HepG2 (cell line): ENCODE measurements at regions not wholly inside any gene's neighbourhood (a gene's known extent, or its start where the extent isn't known, plus 50 kb on each side); places are given as distances from the start of the nearest gene placed in this dataset.

Source experiments
- ATAC-seq: fragments of 200-7000 bp; cut with Tn5 transposase; 3 replicates; pipeline ENCODE4 v1.9.1; 2020; ENCODE audit warnings: mild to moderate bottlenecking, moderate library complexity
- BruUV-seq: library from RNA; stranded (reverse); fragments of 400-500 nt; replicated peaks from 2 replicates; lab custom pipeline; 2021; lab: Mats Ljungman, UMichigan
- CTCF ChIA-PET: fragments of 300-600 bp; formaldehyde crosslinking; extraction: SDS; loops from one replicate; lab custom pipeline; 2021; ENCODE audit warnings: low total read pairs, inconsistent platforms, low intra/inter-chr PET ratio; lab: Yijun Ruan, JAX
- POLR2A ChIA-PET: fragments of 350-600 bp; sonication (Branson Sonifier 250); formaldehyde crosslinking; loops from one replicate; lab custom pipeline; 2020; ENCODE audit warnings: antibody characterized with exemption, inconsistent platforms; lab: Yijun Ruan, JAX
- DNase-seq: peaks from one replicate; pipeline ENCODE4 v3.0.0-alpha.2; 2015; ENCODE audit warnings: low spot score
- FAIRE-seq: peaks from 3 replicates; lab custom pipeline; 2011; peaks lifted over from hg19 to GRCh38; lab: Jason Lieb, UNC
- H2AFZ ChIP-seq: one replicate; pipeline ENCODE4 v1.6.1; 2011; ENCODE audit warnings: low read length, inconsistent platforms
- H3K27ac ChIP-seq: fragments of 300-600 bp; 3 replicates; pipeline ENCODE4 v1.8.0; 2011; ENCODE audit warnings: mixed run types, mild to moderate bottlenecking, mixed read lengths, low read length, inconsistent platforms; ENCODE audit not compliant: insufficient read depth; ENCODE audit errors: extremely low read length
- H3K27me3 ChIP-seq, 2 experiments: fragments of 200-600 bp in 1 of 2; 2 replicates in 1 of 2; 3 replicates in 1 of 2; pipeline versions ENCODE4 v1.6.0 to v1.8.0; 2011; ENCODE audit warnings: low read length in 2 of 2, mild to moderate bottlenecking in 2 of 2, moderate library complexity in 2 of 2, inconsistent platforms in 1 of 2; ENCODE audit not compliant: insufficient read depth in 2 of 2, control insufficient read depth in 1 of 2
- H3K36me3 ChIP-seq, 2 experiments: fragments of 200-600 bp in 1 of 2; replicated peaks in 1 of 2; 2 replicates in 1 of 2; 3 replicates in 1 of 2; pipeline versions ENCODE4 v1.5.1 to v1.8.0; 2011; ENCODE audit warnings: low read length in 2 of 2, inconsistent platforms in 1 of 2; ENCODE audit not compliant: insufficient read depth in 2 of 2, control insufficient read depth in 1 of 2
- H3K4me1 ChIP-seq: 2 replicates; pipeline ENCODE4 v1.5.1; 2012; ENCODE audit warnings: low read length, inconsistent platforms; ENCODE audit not compliant: insufficient read depth
- H3K4me2 ChIP-seq: 2 replicates; pipeline ENCODE4 v1.6.0; 2011; ENCODE audit warnings: low read depth, low read length, inconsistent platforms
- H3K4me3 ChIP-seq, 3 experiments: fragments of 200-600 bp in 1 of 3; sonication (generic), shearing (Covaris generic) in 1 of 3; replicated peaks in 1 of 3; 2 replicates each; pipeline ENCODE4 v1.5.1; 2011 to 2016; ENCODE audit warnings: low read length in 3 of 3, inconsistent platforms in 2 of 3, low read depth in 2 of 3, mild to moderate bottlenecking in 2 of 3, control low read depth in 1 of 3, mixed read lengths in 1 of 3; ENCODE audit not compliant: insufficient read depth in 1 of 3
- H3K79me2 ChIP-seq: one replicate; pipeline ENCODE4 v1.6.1; 2011; ENCODE audit warnings: low read length, inconsistent platforms; ENCODE audit not compliant: insufficient read depth
- H3K9ac ChIP-seq: 2 replicates; pipeline ENCODE4 v1.6.0; 2011; ENCODE audit warnings: mild to moderate bottlenecking, low read depth, low read length, inconsistent platforms; ENCODE audit not compliant: insufficient read depth
- H3K9me3 ChIP-seq: 2 replicates; pipeline ENCODE4 v1.5.1; 2012; ENCODE audit warnings: mild to moderate bottlenecking, low read length
- H4K20me1 ChIP-seq: 2 replicates; pipeline ENCODE4 v1.6.0; 2011; ENCODE audit warnings: inconsistent platforms, mild to moderate bottlenecking, low read length, moderate library complexity; ENCODE audit not compliant: insufficient read depth
- FOSL1 ChIP-seq: sonication (generic); formaldehyde crosslinking; IDR thresholded peaks from 2 replicates; pipeline ENCODE4 v1.9.0; 2021; ENCODE audit warnings: missing genetic modification reagents, borderline replicate concordance
- KDM5A ChIP-seq: fragments of 200-600 bp; sonication (generic); IDR thresholded peaks from 2 replicates; pipeline ENCODE4 v1.7.0; 2018; ENCODE audit warnings: antibody characterized with exemption, mild to moderate bottlenecking, low read length, borderline replicate concordance
- NR2F6 ChIP-seq, 2 experiments: IDR thresholded peaks; 2 replicates each; pipeline ENCODE4 v1.6.1; 2016; ENCODE audit warnings: antibody characterized with exemption in 1 of 2, mild to moderate bottlenecking in 1 of 2
- PHF8 ChIP-seq: sonication (generic); formaldehyde crosslinking; IDR thresholded peaks from 2 replicates; pipeline ENCODE4 v1.5.0; 2020; ENCODE audit warnings: missing genetic modification reagents
- PLSCR1 ChIP-seq: sonication (generic); formaldehyde crosslinking; IDR thresholded peaks from 2 replicates; pipeline ENCODE4 v1.5.0; 2020; ENCODE audit warnings: missing genetic modification reagents, mild to moderate bottlenecking, borderline replicate concordance
- SSRP1 ChIP-seq: IDR thresholded peaks from 2 replicates; pipeline ENCODE4 v1.6.1; 2016; ENCODE audit warnings: control low read depth
- THAP7 ChIP-seq: sonication (generic); formaldehyde crosslinking; IDR thresholded peaks from 2 replicates; pipeline ENCODE4 v1.8.1; 2023; ENCODE audit warnings: mild to moderate bottlenecking, missing genetic modification reagents
- ZFP36 ChIP-seq: fragments of 150-350 bp; IDR thresholded peaks from 2 replicates; pipeline ENCODE4 v1.6.1; 2018; ENCODE audit warnings: borderline replicate concordance, low read length, low read depth; ENCODE audit not compliant: partially characterized antibody
- ZNF660 ChIP-seq: sonication (generic); formaldehyde crosslinking; IDR thresholded peaks from 2 replicates; pipeline ENCODE4 v1.5.1; 2020; ENCODE audit warnings: mild to moderate bottlenecking, low read depth, missing genetic modification reagents, borderline replicate concordance
- ZNF746 ChIP-seq: sonication (generic); formaldehyde crosslinking; IDR thresholded peaks from 2 replicates; pipeline ENCODE4 v1.8.0; 2022; ENCODE audit warnings: mild to moderate bottlenecking, missing genetic modification reagents
- WGBS: methylation state at CpG from one replicate; pipeline ENCODE4 v1.1.6; 2017; ENCODE audit warnings: low lambda C conversion rate; 5-methylcytosine and 5-hydroxymethylcytosine counted together
- in situ Hi-C: cut with HindIII; loops from 2 replicates; pipeline ENCODE4 v1.10.0; 2017; ENCODE audit warnings: low pct_unique_long_range_greater_than_20kb; ENCODE audit not compliant: extremely low pct_ligation_motif_present
- intact Hi-C: fragments of 100-400 bp; cut with micrococcal nuclease; formaldehyde crosslinking; loops from one replicate; pipeline ENCODE4 v1.10.0; 2022; ENCODE audit not compliant: unreplicated experiment

GRCh38 chr6:113513086-113513485 lies 344.1 kb upstream of the MARCKS start:
- BruUV-seq, result no TSS peak
- ChIA-PET POLR2A (no interaction called here), CTCF (no interaction called here)
- Histone ChIP-seq H3K9ac (no peak overlapping the region), H3K9me3 (no peaks in the 10 kb centered on the region), H3K4me3 (no peak overlapping the region), H3K27ac (no peak overlapping the region), H3K79me2 (no peaks in the 10 kb centered on the region), H2AFZ (no peak overlapping the region), H3K4me1 (no peaks in the 10 kb centered on the region), H4K20me1 (no peaks in the 10 kb centered on the region), H3K36me3 (no peaks in the 10 kb centered on the region), H3K4me2 (no peak overlapping the region), H3K27me3 (no peaks in the 10 kb centered on the region; a peak in 1 of 5 replicates)
- intact Hi-C loops, result no loop called here
- no peak for FAIRE-seq
- TF ChIP-seq THAP7 (CRISPR knock-in tag) (no peak), PLSCR1 (CRISPR knock-in tag) (no peak), ZFP36 (no peak), ZNF660 (CRISPR knock-in tag) (no peak)
- no peak for DNase-seq
- 40% methylated on average over 1 of the region's 4 CpGs for WGBS
- ATAC-seq, result no peak
- in situ Hi-C loops, result no loop called here

DNA sequence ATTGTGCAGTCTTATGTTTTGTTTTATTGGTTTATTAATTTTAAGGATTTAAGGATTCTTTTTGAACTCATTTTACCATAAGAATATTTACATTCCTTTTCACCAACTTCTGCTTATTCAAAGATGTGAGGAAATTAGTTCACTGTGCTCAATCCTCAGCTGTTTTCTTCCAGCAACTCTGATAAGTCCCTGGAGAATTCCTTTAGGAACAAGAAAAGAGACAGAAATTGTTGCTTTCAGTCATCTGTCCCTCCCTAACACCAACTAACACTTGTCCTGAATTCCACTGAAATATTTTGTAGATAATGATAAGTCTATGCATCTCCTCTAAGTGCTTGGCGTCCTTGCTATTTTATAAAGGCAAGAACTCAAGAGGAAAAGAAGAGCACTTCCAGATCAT lies 334.8 kb upstream of the MARCKS start:
- in situ Hi-C loops, result no loop called here
- 90% methylated on average over 1 of the region's 1 CpG for WGBS
- ChIA-PET CTCF (no interaction called here), POLR2A (no interaction called here)
- DNase-seq (no peak), FAIRE-seq (no peak), ATAC-seq (no peak)
- H3K4me3 ChIP-seq, result no peak overlapping the region
- no peaks in the 10 kb centered on the region for H3K36me3 ChIP-seq
- no TSS peak for BruUV-seq
- no peak overlapping the region for H3K4me2 ChIP-seq
- no peaks in the 10 kb centered on the region for H3K9me3 ChIP-seq
- H4K20me1 ChIP-seq, result no peaks in the 10 kb centered on the region
- TF ChIP-seq NR2F6 (IDR thresholded peaks at IDR 0.05) (no peak), NR2F6 (CRISPR knock-in tag; IDR thresholded peaks at IDR 0.05) (no peak), PHF8 (CRISPR knock-in tag) (no peak), SSRP1 (CRISPR knock-in tag) (no peak), KDM5A (no peak), ZNF746 (CRISPR knock-in tag) (no peak), FOSL1 (CRISPR knock-in tag) (no peak)
- H3K27ac ChIP-seq, result no peak overlapping the region
- intact Hi-C loops, result no loop called here
- H3K79me2 ChIP-seq, result no peaks in the 10 kb centered on the region
- no peak overlapping the region for H3K9ac ChIP-seq
- no peaks in the 10 kb centered on the region for H3K4me1 ChIP-seq
- H3K27me3 ChIP-seq, result no peaks in the 10 kb centered on the region
- H2AFZ ChIP-seq, result no peak overlapping the region
